HEK293T (cell line): ENCODE measurements at regions not wholly inside any gene's neighbourhood (a gene's known extent, or its start where the extent isn't known, plus 50 kb on each side); places are given as distances from the start of the nearest gene placed in this dataset.

Source experiments
- FOXA1 ChIP-seq: fragments of 450-650 bp; IDR thresholded peaks from 2 replicates; pipeline ENCODE4 v1.6.1; 2016; ENCODE audit warnings: mild to moderate bottlenecking
- SP1 ChIP-seq: fragments of 450-650 bp; IDR thresholded peaks from 2 replicates; pipeline ENCODE4 v1.6.1; 2017

GRCh38 chr17:51533821-51534220 is 273.5 kb downstream of the UTP18 start:
- TF ChIP-seq FOXA1 (no peak), SP1 (no peak)
